ENCODE measurements at regions not wholly inside any gene's neighbourhood (a gene's known extent, or its start where the extent isn't known, plus 50 kb on each side); places are given as distances from the start of the nearest gene placed in this dataset.

DNA sequence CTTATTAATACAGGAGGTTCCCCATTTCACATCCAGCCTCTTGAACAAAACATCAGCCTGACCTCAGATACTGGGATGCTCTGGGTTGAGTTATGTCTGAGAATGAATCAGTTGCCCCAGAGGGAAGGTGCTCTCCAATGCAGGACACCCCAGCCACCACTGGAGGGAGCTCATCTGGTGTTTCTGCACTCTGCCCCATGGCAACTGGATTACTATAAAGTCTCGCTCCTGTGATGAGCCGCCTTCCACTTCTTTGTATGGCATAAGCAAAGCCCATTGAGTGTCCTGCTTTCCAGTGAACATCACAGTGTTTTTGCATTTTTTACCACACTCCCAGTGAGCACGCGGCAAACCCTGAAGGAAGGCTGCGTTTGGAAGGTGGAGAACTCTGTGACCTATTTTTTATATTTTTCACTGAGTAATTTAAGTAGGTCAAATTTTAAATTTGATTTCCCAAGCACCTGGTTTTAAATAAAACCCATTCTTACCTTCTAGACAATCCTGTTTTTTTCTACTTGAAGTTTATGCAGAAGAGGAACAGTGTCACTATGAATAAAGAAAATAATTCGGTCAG, 176.9 kb upstream of the WWC1 start:
- TF ChIP-seq, protein P1, sequence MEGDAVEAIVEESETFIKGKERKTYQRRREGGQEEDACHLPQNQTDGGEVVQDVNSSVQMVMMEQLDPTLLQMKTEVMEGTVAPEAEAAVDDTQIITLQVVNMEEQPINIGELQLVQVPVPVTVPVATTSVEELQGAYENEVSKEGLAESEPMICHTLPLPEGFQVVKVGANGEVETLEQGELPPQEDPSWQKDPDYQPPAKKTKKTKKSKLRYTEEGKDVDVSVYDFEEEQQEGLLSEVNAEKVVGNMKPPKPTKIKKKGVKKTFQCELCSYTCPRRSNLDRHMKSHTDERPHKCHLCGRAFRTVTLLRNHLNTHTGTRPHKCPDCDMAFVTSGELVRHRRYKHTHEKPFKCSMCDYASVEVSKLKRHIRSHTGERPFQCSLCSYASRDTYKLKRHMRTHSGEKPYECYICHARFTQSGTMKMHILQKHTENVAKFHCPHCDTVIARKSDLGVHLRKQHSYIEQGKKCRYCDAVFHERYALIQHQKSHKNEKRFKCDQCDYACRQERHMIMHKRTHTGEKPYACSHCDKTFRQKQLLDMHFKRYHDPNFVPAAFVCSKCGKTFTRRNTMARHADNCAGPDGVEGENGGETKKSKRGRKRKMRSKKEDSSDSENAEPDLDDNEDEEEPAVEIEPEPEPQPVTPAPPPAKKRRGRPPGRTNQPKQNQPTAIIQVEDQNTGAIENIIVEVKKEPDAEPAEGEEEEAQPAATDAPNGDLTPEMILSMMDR (IDR thresholded peaks at IDR 0.05; ENCODE audit: insufficient read depth, low read length, poor library complexity, severe bottlenecking): peak; percentile 52
- TF ChIP-seq EZH2phosphoT487 (conservative IDR thresholded peaks at IDR 0.05; ENCODE audit: low read length): no peak

All from SU-DHL-6 (cell line).